Activated naive CD4-positive, alpha-beta T cell treated with anti-CD3 and anti-CD28 coated beads for 36 hours (primary cell): ENCODE measurements at regions not wholly inside any gene's neighbourhood (a gene's known extent, or its start where the extent isn't known, plus 50 kb on each side); places are given as distances from the start of the nearest gene placed in this dataset.
"Not testable (repeated sequence)": the region's sequence is repeated elsewhere in the genome, so short reads cannot be mapped to it uniquely, and the experiment has no call there.

Experiments
- CTCF ChIA-PET: fragments of 350-600 bp; sonication (Branson Sonifier 250); formaldehyde crosslinking; loops from one replicate; lab custom pipeline; 2021; ENCODE audit warnings: antibody characterized with exemption; lab: Charles Lee
- DNase-seq: peaks from one replicate; pipeline ENCODE4 v3.0.0-alpha.2; 2020
- H3K27ac Mint-ChIP-seq: one replicate; pipeline ENCODE4 v1.8.0; 2021; ENCODE audit warnings: mild to moderate bottlenecking, mixed read lengths
- H3K27me3 Mint-ChIP-seq: one replicate; pipeline ENCODE4 v1.8.0; 2021; ENCODE audit warnings: low read depth, mixed read lengths
- H3K36me3 Mint-ChIP-seq: one replicate; pipeline ENCODE4 v1.8.0; 2021; ENCODE audit warnings: low read depth, mixed read lengths
- H3K4me1 Mint-ChIP-seq: one replicate; pipeline ENCODE4 v1.8.0; 2021; ENCODE audit warnings: low read depth, mixed read lengths
- H3K4me3 Mint-ChIP-seq: one replicate; pipeline ENCODE4 v1.8.0; 2021; ENCODE audit warnings: mild to moderate bottlenecking, moderate library complexity, mixed read lengths
- H3K9me3 Mint-ChIP-seq: one replicate; pipeline ENCODE4 v1.8.0; 2021; ENCODE audit warnings: mixed read lengths
- intact Hi-C: fragments of 100-400 bp; cut with micrococcal nuclease; formaldehyde crosslinking; loops from one replicate; pipeline ENCODE4 v1.15.1; 2023

DNA sequence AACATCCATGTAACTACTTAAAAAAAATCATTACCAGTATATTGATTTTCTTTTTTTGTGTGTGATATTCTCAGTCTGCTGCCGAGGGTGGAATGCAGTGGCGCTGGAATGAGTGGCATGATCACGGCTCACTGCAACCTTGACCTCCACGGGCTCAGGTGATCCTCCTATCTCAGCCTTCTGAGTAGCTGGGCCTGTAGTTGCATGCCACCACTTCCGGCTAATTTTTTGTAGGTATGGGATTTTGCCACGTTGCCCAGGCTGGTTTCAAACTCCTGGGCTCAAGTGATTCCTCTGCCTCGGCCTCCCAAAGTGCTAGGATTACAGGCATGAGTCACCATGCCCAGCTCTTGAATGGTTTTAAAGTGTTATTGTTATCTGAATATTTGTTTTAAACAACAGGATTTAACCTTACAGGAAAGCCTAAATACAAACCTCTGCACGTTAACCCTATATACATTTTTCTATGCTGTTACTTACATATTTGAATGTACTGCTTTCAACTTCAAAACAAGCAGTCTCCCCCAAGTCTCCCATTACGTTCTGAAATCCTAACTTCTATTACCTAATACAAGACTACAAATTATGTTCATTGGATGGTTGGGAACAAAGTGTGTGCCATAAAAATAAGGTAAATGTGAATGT is 61.7 kb downstream of the KPNA2 start:
- intact Hi-C loops, result no loop called here
- Mint-ChIP-seq H3K4me1 (peaks cover under 1% of the 10 kb centered on the region), H3K36me3 (peaks cover 3% of the 10 kb centered on the region), H3K27ac (no peak overlapping the region), H3K9me3 (no peaks in the 10 kb centered on the region), H3K27me3 (no peaks in the 10 kb centered on the region), H3K4me3 (no peak overlapping the region)
- no peak for DNase-seq
- CTCF ChIA-PET, result interaction anchor here (1.6 kb wide), 1 partner anchor 10 kb away, joined by 3 read pairs; no protein-coding TSS in a partner anchor

DNA sequence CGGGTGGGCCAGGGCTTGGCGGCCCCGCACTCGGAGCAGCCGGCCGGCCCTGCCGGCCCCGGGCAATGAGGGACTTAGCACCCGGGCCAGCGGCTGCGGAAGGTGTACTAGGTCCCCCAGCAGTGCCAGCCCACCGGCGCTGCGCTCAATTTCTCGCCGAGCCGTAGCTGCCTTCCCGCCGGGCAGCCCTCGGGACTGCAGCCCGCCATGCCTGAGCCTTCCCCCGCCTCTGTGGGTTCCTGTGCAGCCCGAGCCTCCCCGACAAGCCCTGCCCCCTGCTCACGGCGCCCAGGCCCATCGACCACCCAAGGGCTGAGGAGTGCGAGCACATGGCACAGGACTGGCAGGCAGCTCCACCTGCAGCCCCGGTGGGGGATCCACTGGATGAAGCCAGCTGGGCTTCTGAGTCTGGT is 63.8 kb downstream of the KPNA2 start:
- H3K9me3 Mint-ChIP-seq, H3K36me3 Mint-ChIP-seq, DNase-seq, H3K27ac Mint-ChIP-seq, intact Hi-C loops, H3K27me3 Mint-ChIP-seq, CTCF ChIA-PET, H3K4me3 Mint-ChIP-seq: not testable (repeated sequence)
- peaks cover 16% of the 10 kb centered on the region for H3K4me1 Mint-ChIP-seq

DNA sequence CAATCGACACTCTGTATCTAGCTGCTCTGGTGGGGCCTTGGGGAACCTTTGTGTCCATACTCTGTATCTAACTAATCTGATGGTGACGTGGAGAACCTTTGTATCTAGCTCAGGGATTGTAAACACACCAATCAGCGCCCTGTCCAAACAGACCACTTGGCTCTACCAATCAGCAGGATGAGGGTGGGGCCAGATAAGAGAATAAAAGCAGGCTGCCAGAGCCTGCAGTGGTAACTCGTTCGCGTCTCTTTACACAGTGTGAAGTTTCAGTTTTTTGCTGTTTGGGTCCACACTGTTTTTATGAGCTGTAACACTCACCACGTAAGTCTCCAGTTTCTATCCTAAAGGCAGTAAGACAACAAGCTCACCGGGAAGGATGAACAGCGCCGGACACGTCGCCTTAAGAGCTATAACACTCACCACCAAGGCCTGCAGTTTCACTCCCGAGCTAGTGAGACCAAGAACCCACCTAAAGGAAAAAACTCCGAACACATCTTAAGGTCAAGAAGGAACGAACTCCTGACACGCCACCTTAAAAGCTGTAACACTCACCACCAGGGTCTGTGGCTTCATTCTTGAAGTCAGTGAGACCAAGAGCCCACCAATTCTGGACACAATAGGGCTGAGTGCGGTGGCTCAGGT is 64.6 kb downstream of the KPNA2 start:
- CTCF ChIA-PET, result interaction anchor here (0.6 to 0.8 kb wide), 4 partner anchors 37 to 363 kb away, joined by 3 to 5 read pairs (median 3); no protein-coding TSS in a partner anchor
- intact Hi-C loops, result loop anchor here (2.0 to 5.0 kb wide), 3 partner anchors 13 to 137 kb away; partner anchors contain the start of gene KPNA2

DNA sequence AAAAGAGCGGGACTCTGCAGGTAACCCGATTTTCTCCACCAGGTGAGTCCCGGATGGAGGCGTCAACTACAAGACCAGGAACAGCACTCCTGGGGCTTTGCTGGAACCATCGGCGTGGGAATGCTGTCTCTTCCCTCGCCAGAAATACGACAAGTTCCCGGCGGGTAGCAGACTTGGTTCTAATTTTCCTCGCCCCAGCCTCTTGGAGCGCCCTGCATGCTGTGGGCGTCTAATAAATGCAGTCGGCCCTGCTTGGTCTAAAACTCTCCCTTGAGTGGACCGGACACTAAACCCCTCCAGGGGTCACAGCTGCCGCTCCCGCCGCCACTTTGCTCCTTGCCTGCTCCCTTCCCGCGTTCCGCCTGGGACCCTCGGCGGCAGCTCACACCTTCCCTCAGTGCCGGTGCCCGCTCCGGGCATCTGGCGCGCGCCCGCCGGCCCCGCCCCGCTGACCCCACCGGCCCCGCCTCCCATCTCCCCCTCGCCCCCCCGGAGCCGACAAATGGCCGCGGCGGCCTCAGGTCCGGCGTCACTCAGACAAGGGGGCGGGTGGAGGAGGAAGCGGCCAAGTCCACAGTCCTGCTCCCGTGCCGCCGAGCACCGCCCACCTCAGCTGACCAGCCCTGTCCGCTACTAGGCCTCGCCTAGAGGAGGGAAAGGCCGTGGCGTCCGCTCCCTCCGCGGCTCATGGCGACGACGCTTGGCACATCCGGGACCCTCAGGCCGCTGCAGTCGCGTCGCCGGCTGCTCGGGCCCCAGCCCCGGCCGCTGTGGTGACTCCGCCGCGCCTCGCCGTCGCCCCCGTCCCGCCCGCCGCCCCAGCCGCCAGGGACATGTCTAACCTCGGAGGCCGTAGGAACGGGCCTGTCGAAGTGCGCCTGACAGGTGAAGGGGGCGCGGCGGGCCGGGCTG is 65.8 kb downstream of the KPNA2 start:
- Mint-ChIP-seq H3K27me3 (no peaks in the 10 kb centered on the region), H3K4me1 (peaks cover 25% of the 10 kb centered on the region), H3K9me3 (no peaks in the 10 kb centered on the region), H3K36me3 (peaks cover 3% of the 10 kb centered on the region), H3K4me3 (peak overlapping the region; percentile 90), H3K27ac (peak overlapping the region; percentile 48)
- peak; percentile 63 for DNase-seq
- CTCF ChIA-PET, result no interaction called here
- intact Hi-C loops, result loop anchor here (2.0 to 5.0 kb wide), 3 partner anchors 15 to 136 kb away; partner anchors contain the start of gene KPNA2

More for the DNA sequence above, 64.6 kb downstream of the KPNA2 start:
- Mint-ChIP-seq H3K9me3 (no peaks in the 10 kb centered on the region), H3K36me3 (peaks cover 3% of the 10 kb centered on the region), H3K27ac (no peak overlapping the region), H3K4me1 (peaks cover 19% of the 10 kb centered on the region), H3K4me3 (no peak overlapping the region), H3K27me3 (no peaks in the 10 kb centered on the region)
- DNase-seq, result no peak

DNA sequence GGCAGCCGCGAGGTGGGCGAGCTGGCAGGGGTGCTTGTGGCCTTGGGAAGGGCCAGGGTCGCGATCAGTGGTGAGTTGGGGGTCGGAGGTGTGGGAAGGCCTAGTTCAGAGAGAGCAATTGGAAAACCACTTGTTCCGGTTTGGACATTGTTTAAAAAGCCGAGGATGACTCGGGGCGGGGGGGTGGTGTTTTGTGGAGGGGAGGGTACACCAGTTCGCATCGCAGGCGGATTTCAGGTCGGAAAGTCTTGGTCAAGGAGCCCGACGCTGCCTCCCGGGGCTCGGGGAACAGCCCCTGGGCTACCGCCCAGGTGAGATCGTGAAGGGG is 66.4 kb downstream of the KPNA2 start:
- CTCF ChIA-PET, result interaction anchor here (0.6 kb wide), 1 partner anchor 44 kb away, joined by 4 read pairs; no protein-coding TSS in a partner anchor
- H3K36me3 Mint-ChIP-seq, result peaks cover 3% of the 10 kb centered on the region
- peak overlapping the region; percentile 48 for H3K27ac Mint-ChIP-seq
- intact Hi-C loops, result loop anchor here (2.0 to 5.0 kb wide), 4 partner anchors 15 to 135 kb away; partner anchors contain the start of gene KPNA2
- no peaks in the 10 kb centered on the region for H3K27me3 Mint-ChIP-seq
- H3K4me1 Mint-ChIP-seq, result peaks cover 30% of the 10 kb centered on the region
- no peaks in the 10 kb centered on the region for H3K9me3 Mint-ChIP-seq
- peak overlapping the region; percentile 90 for H3K4me3 Mint-ChIP-seq
- no peak for DNase-seq

DNA sequence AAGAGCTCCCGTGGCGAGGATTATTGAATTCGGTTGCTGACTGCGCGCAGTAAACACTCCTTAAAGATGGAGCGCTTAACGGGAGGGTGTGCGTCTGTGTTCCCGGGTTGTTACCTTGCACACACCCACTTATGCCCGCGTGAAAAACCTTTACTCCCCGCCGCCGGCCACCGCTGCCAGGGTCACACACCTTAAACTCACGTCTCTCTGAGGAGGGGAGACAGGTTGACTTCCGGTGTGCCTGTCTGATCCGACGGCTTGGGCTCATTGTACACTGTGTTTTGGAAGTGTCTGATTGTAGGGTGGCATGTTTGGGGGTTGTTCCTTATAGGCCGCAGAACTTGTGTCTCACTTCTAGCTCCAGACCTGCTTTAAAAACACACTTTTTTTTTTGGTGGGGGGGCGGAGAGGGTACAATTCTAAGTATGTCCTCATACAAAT is 66.8 kb downstream of the KPNA2 start:
- DNase-seq, result peak; percentile 45
- CTCF ChIA-PET, result interaction anchor here (0.6 kb wide), 1 partner anchor 45 kb away, joined by 4 read pairs; no protein-coding TSS in a partner anchor
- Mint-ChIP-seq H3K4me3 (peak overlapping the region; percentile 90), H3K36me3 (peaks cover 3% of the 10 kb centered on the region), H3K4me1 (peaks cover 32% of the 10 kb centered on the region), H3K27ac (peak overlapping the region; percentile 48), H3K27me3 (no peaks in the 10 kb centered on the region), H3K9me3 (no peaks in the 10 kb centered on the region)
- intact Hi-C loops, result loop anchor here (2.0 to 5.0 kb wide), 2 partner anchors 102 to 135 kb away; no protein-coding TSS in a partner anchor

DNA sequence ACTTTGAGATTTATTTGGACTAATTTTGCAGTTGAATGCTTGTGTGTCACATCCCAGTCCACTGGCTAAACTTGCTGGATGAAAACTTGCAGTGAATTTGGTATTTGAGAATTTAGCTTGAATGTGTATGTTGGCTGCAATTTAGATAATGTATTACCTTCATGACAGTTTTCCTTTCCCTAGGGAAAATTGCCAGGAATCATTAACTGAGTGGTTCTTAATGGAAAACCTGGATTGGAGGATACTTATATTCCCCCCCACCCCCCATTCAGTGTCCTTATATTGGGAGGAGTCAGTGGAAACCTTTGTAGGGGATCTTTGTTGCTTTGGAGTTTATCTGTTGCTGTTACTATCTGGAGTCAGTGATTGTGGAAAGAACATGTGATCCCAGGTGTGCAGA is 67.6 kb downstream of the KPNA2 start:
- intact Hi-C loops, result loop anchor here (2.0 to 5.0 kb wide), 2 partner anchors 102 to 134 kb away; no protein-coding TSS in a partner anchor
- Mint-ChIP-seq H3K36me3 (peaks cover 6% of the 10 kb centered on the region), H3K27me3 (no peaks in the 10 kb centered on the region), H3K27ac (no peak overlapping the region), H3K9me3 (no peaks in the 10 kb centered on the region), H3K4me3 (peak overlapping the region; percentile 90), H3K4me1 (peaks cover 34% of the 10 kb centered on the region)
- CTCF ChIA-PET, result no interaction called here
- no peak for DNase-seq

DNA sequence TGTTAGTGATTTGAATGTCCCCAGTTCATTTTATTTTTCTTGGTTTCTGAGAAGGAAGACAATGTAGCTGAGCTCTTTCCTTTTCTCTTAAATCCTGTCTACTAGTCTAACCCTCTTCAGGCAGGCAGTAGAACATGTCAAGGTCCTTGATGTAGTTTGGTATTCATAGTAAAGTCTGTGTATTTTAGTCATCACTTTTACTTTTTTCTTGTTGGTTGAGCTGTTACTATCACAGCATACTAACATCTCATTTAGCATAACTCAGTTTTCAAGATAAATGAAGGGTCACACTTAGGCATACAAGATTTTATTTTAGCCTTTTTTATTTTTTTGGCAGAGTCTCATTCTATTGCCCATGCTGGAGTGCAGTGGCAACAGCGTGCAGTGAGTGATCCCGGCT is 70.5 kb downstream of the KPNA2 start:
- H3K27ac Mint-ChIP-seq, result no peak overlapping the region
- CTCF ChIA-PET, result interaction anchor here (0.8 to 1.0 kb wide), 3 partner anchors 46 to 331 kb away, joined by 3 read pairs; no protein-coding TSS in a partner anchor
- peaks cover 10% of the 10 kb centered on the region for H3K36me3 Mint-ChIP-seq
- intact Hi-C loops, result no loop called here
- H3K9me3 Mint-ChIP-seq, result peaks cover 1% of the 10 kb centered on the region
- no peaks in the 10 kb centered on the region for H3K27me3 Mint-ChIP-seq
- no peak overlapping the region for H3K4me3 Mint-ChIP-seq
- peaks cover 36% of the 10 kb centered on the region for H3K4me1 Mint-ChIP-seq
- DNase-seq, result no peak

DNA sequence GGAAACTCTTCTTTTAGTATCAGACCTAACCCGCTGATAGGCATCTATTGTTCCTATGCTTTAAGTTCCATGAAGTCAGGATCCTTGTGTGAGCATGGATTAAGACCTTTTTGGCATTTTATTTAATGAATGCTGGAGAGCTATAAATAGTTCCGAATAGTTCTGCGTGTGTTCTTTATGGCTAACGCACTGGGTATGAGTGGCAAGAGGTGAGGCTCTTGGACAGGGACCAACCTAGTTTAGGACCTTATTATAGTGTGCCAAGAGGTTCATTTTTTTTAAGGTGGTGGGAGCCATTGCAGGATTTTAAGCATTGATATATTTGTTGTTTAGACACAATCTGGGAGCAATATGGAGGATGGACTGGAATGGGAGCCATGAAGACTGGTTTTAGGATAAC is 71.8 kb downstream of the KPNA2 start:
- CTCF ChIA-PET, result interaction anchor here (1.4 kb wide), 1 partner anchor 9 kb away, joined by 3 read pairs; no protein-coding TSS in a partner anchor
- Mint-ChIP-seq H3K27ac (no peak overlapping the region), H3K4me1 (peaks cover 35% of the 10 kb centered on the region), H3K4me3 (no peak overlapping the region), H3K27me3 (no peaks in the 10 kb centered on the region), H3K9me3 (peaks cover 1% of the 10 kb centered on the region), H3K36me3 (peaks cover 8% of the 10 kb centered on the region)
- no peak for DNase-seq
- intact Hi-C loops, result no loop called here

DNA sequence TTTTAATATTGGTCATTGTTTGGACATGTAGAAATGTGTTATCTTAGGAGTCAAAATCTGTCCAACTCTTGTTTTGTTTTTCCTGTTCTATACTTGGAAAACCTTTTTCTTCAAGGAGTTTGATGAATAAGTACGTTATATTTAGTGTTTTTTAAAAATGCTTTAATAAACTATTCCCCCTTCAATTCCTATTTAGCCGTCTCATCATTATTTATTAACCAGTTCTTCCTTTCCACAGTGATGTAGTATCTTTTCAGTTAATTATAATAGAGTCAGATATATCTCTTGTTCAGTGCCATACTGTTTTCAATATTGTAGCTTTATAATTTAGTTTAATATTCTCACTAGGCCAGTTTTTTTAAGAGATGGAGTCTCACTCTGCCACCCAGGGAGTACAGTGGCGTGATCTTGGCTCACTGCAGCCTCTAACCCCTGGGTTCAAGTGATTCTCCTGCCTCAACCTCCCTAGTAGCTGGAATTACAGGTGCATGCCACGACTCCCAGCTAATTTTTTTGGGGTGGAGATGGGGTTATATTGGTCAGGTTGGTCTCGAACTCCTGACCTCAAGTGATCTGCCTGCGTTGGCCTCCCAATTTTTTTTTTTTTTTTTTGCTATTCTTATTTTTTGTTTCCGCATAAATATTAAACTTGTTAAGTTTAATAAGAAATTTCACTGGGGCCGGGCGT is 72.9 kb downstream of the KPNA2 start:
- CTCF ChIA-PET, result interaction anchor here (0.6 to 0.8 kb wide), 2 partner anchors 59 to 185 kb away, joined by 4 to 6 read pairs; no protein-coding TSS in a partner anchor

DNA sequence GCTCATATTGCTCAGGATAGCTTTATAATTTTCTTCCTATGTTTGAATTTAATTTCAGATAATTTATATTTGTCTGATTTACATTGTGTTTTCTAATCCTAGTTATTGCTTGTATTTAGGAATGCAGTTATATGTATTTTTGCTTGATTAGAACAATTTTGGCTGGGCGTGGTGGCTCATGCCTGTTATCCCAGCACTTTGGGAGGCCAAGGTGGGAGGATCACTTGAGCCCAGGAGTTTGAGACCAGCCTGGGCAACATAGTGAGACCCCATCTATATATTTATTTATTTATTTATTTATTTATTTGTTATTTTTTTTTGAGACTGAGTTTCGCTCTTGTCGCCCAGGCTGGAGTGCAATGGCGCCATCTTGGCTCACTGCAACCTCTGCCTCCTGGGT is 73.9 kb downstream of the KPNA2 start:
- CTCF ChIA-PET, H3K27me3 Mint-ChIP-seq, H3K36me3 Mint-ChIP-seq, H3K9me3 Mint-ChIP-seq, H3K27ac Mint-ChIP-seq, DNase-seq, intact Hi-C loops, H3K4me3 Mint-ChIP-seq: not testable (repeated sequence)
- H3K4me1 Mint-ChIP-seq, result peaks cover 20% of the 10 kb centered on the region

More for the DNA sequence above, 72.9 kb downstream of the KPNA2 start:
- intact Hi-C loops, result no loop called here
- DNase-seq, result no peak
- no peaks in the 10 kb centered on the region for H3K27me3 Mint-ChIP-seq
- H3K4me3 Mint-ChIP-seq, result no peak overlapping the region
- H3K27ac Mint-ChIP-seq, result no peak overlapping the region
- H3K4me1 Mint-ChIP-seq, result peaks cover 25% of the 10 kb centered on the region
- peaks cover 8% of the 10 kb centered on the region for H3K36me3 Mint-ChIP-seq
- peaks cover 1% of the 10 kb centered on the region for H3K9me3 Mint-ChIP-seq
